H54 (cell line): ENCODE measurements at regions not wholly inside any gene's neighbourhood (a gene's known extent, or its start where the extent isn't known, plus 50 kb on each side); places are given as distances from the start of the nearest gene placed in this dataset.

Experiments
- DNase-seq: peaks from one replicate; pipeline ENCODE4 v3.0.0; 2011; ENCODE audit warnings: low spot score, mixed read lengths; ENCODE audit not compliant: insufficient read length
- FAIRE-seq: peaks from 3 replicates; lab custom pipeline; 2011; peaks lifted over from hg19 to GRCh38; lab: Jason Lieb, UNC
- POLR2A ChIP-seq: IDR thresholded peaks from 2 replicates; pipeline ENCODE4 v1.6.1; 2011; ENCODE audit warnings: low read depth, mild to moderate bottlenecking, low read length

- DNase-seq, result no peak
- no peak for FAIRE-seq
Measured at GRCh38 chr13:59340151-59340550, 823.6 kb downstream of the DIAPH3 start.

GRCh38 chr13:59340581-59340980 lies 823.1 kb downstream of the DIAPH3 start:
- FAIRE-seq (no peak), DNase-seq (no peak)
- no peak for TF ChIP-seq POLR2A

More at GRCh38 chr13:59340151-59340550, 823.6 kb downstream of the DIAPH3 start:
- TF ChIP-seq POLR2A, result no peak

GRCh38 chr13:59342400-59342799 lies 821.3 kb downstream of the DIAPH3 start:
- FAIRE-seq, result no peak
- no peak for TF ChIP-seq POLR2A
- no peak for DNase-seq

- no peak for TF ChIP-seq POLR2A
- FAIRE-seq (no peak), DNase-seq (no peak)
Measured at GRCh38 chr13:59343132-59343531, 820.6 kb downstream of the DIAPH3 start.

- TF ChIP-seq POLR2A, result no peak
- DNase-seq (no peak), FAIRE-seq (no peak)
Measured at GRCh38 chr13:59343993-59344822, 819.5 kb downstream of the DIAPH3 start.

GRCh38 chr13:59345311-59345710 lies 818.4 kb downstream of the DIAPH3 start:
- TF ChIP-seq POLR2A, result no peak
- FAIRE-seq, result no peak
- DNase-seq, result no peak

GRCh38 chr13:59346999-59347723 lies 816.6 kb downstream of the DIAPH3 start:
- DNase-seq (no peak), FAIRE-seq (no peak)
- TF ChIP-seq POLR2A, result no peak

GRCh38 chr13:59348617-59349016 lies 815.1 kb downstream of the DIAPH3 start:
- TF ChIP-seq POLR2A, result no peak
- FAIRE-seq, result no peak

GRCh38 chr13:59352600-59352999 lies 811.1 kb downstream of the DIAPH3 start:
- FAIRE-seq (no peak), DNase-seq (no peak)
- no peak for TF ChIP-seq POLR2A

More at GRCh38 chr13:59348617-59349016, 815.1 kb downstream of the DIAPH3 start:
- no peak for DNase-seq

- DNase-seq, result no peak
- no peak for FAIRE-seq
- TF ChIP-seq POLR2A, result no peak
Measured at GRCh38 chr13:59354665-59355369, 808.9 kb downstream of the DIAPH3 start.

- TF ChIP-seq POLR2A, result no peak
- FAIRE-seq (no peak), DNase-seq (no peak)
Measured at GRCh38 chr13:59356607-59357006, 807.1 kb downstream of the DIAPH3 start.

GRCh38 chr13:59358014-59358413 lies 805.7 kb downstream of the DIAPH3 start:
- FAIRE-seq, result no peak
- no peak for DNase-seq

GRCh38 chr13:59360108-59360507 lies 803.6 kb downstream of the DIAPH3 start:
- DNase-seq, result no peak
- FAIRE-seq, result no peak
- no peak for TF ChIP-seq POLR2A

More at GRCh38 chr13:59358014-59358413, 805.7 kb downstream of the DIAPH3 start:
- TF ChIP-seq POLR2A, result no peak

- TF ChIP-seq POLR2A, result no peak
- DNase-seq (no peak), FAIRE-seq (no peak)
Measured at GRCh38 chr13:59360916-59361315, 802.8 kb downstream of the DIAPH3 start.

GRCh38 chr13:59363313-59363712 lies 800.4 kb downstream of the DIAPH3 start:
- FAIRE-seq (no peak), DNase-seq (no peak)
- no peak for TF ChIP-seq POLR2A
